ENCODE measurements at regions not wholly inside any gene's neighbourhood (a gene's known extent, or its start where the extent isn't known, plus 50 kb on each side); places are given as distances from the start of the nearest gene placed in this dataset.

DNA sequence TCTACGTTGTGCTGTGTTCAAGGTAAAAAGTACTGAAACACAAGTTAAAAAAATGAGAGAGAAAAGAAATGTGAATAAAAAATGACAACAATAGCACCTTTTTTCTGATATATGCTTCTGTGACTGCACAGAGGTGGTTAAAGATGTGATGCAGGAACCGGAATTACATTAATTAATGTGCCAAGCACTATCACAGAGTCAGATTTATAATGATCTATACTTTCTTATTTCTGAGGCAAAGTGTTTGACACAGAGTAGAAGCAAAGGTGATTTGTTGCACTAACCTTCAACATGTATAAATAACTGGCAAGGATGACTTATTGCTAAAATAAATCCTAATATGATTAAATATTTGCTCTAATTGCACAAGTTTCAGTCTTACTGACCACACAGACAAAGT lies 654.6 kb upstream of the SLITRK1 start:
- no peaks in the 10 kb centered on the region for H4K20me1 ChIP-seq (ENCODE audit: insufficient read depth, low read length)
- H3K9me2 ChIP-seq (ENCODE audit: low read depth, low read length): no peaks in the 10 kb centered on the region; the same call in 1 of the 2 replicates
- TF ChIP-seq, protein P1, sequence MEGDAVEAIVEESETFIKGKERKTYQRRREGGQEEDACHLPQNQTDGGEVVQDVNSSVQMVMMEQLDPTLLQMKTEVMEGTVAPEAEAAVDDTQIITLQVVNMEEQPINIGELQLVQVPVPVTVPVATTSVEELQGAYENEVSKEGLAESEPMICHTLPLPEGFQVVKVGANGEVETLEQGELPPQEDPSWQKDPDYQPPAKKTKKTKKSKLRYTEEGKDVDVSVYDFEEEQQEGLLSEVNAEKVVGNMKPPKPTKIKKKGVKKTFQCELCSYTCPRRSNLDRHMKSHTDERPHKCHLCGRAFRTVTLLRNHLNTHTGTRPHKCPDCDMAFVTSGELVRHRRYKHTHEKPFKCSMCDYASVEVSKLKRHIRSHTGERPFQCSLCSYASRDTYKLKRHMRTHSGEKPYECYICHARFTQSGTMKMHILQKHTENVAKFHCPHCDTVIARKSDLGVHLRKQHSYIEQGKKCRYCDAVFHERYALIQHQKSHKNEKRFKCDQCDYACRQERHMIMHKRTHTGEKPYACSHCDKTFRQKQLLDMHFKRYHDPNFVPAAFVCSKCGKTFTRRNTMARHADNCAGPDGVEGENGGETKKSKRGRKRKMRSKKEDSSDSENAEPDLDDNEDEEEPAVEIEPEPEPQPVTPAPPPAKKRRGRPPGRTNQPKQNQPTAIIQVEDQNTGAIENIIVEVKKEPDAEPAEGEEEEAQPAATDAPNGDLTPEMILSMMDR (IDR thresholded peaks at IDR 0.05; ENCODE audit: low read length): no peak
- TF ChIP-seq EZH2 (IDR thresholded peaks at IDR 0.05; ENCODE audit: borderline replicate concordance, low read length): no peak
- H3K4me3 ChIP-seq (ENCODE audit: low read depth, low read length, poor library complexity, severe bottlenecking): no peak overlapping the region
- H3K9me3 ChIP-seq (ENCODE audit: low read length): no peaks in the 10 kb centered on the region
- H2AFZ ChIP-seq (ENCODE audit: low read length): no peak overlapping the region
- H3K27ac ChIP-seq (ENCODE audit: low read depth, low read length, poor library complexity, severe bottlenecking): no peak overlapping the region
- H3K4me2 ChIP-seq (ENCODE audit: low read length): no peak overlapping the region
- no peaks in the 10 kb centered on the region for H3F3A ChIP-seq (ENCODE audit: insufficient read depth, low read length)
- H3K36me3 ChIP-seq (ENCODE audit: insufficient read depth, low read length): no peaks in the 10 kb centered on the region
- H3K9ac ChIP-seq (ENCODE audit: low read length): no peak overlapping the region
- H3K27me3 ChIP-seq (ENCODE audit: insufficient read depth, low read length): no peaks in the 10 kb centered on the region
- no peaks in the 10 kb centered on the region for H3K4me1 ChIP-seq (ENCODE audit: insufficient read depth, low read length, severe bottlenecking)
- H3K79me2 ChIP-seq (ENCODE audit: insufficient read depth, low read length): no peaks in the 10 kb centered on the region

DNA sequence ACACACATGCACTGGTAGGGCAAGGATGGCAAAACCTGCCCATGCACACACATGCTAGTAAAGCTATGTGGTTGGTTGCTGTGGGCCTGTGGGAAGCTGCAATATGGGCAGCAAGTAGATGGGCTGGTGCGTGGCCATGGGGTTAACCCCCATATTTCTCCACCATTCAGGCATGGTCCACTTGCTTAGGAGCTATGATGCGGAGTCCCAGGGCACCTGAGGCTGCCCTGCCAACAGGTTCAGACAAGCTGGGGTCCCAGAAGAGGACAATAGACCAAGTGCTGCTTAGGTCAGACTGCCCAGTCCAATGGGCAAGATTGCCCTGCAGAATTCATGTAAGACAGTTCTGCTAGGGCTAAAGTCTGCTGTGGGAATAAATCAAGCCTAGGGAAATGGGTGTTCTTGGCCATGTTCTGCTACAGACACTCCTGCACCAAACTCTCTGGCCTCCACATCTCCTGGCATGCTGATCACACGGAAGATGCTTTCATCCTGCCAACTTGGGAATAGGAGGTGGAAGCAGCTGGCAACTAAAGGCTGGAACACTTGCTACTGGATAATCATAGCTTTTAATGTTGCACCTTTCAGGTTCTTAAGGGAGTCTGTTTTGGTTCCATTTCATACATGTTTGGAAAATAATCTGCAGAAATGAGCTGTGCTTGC lies 646.3 kb upstream of the SLITRK1 start:
- Histone ChIP-seq H3K9ac (ENCODE audit: low read length) (no peak overlapping the region), H3K36me3 (ENCODE audit: insufficient read depth, low read length) (no peaks in the 10 kb centered on the region), H3K79me2 (ENCODE audit: insufficient read depth, low read length) (no peaks in the 10 kb centered on the region), H3K9me3 (ENCODE audit: low read length) (no peaks in the 10 kb centered on the region), H3K27ac (ENCODE audit: low read depth, low read length, poor library complexity, severe bottlenecking) (no peak overlapping the region), H2AFZ (ENCODE audit: low read length) (no peak overlapping the region), H3K9me2 (ENCODE audit: low read depth, low read length) (no peaks in the 10 kb centered on the region), H3K27me3 (ENCODE audit: insufficient read depth, low read length) (no peaks in the 10 kb centered on the region), H3F3A (ENCODE audit: insufficient read depth, low read length) (no peaks in the 10 kb centered on the region), H3K4me2 (ENCODE audit: low read length) (no peak overlapping the region), H4K20me1 (ENCODE audit: insufficient read depth, low read length) (no peaks in the 10 kb centered on the region), H3K4me3 (ENCODE audit: low read depth, low read length, poor library complexity, severe bottlenecking) (no peak overlapping the region), H3K4me1 (ENCODE audit: insufficient read depth, low read length, severe bottlenecking) (no peaks in the 10 kb centered on the region)
- TF ChIP-seq EZH2 (IDR thresholded peaks at IDR 0.05; ENCODE audit: borderline replicate concordance, low read length): no peak
- TF ChIP-seq, protein P1 (IDR thresholded peaks at IDR 0.05; ENCODE audit: low read length): no peak

DNA sequence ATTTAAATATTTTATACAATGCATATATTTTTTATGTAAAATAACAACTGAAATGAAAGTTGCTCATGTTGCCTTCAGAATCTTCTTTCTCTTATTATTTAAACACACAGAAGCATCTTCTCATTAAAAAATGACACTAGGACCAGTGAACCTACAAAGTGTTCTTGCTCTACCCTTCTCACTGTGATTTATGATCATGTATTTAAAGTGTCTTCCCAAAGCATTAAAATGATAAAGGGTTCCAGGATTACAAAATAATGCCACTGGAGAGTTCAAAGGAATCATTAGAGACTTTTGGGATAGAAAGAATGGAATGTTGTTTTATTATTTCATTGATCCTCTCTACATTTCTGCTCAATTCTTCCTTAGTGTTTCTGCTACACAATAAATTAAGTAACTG lies 643.6 kb upstream of the SLITRK1 start:
- no peak overlapping the region for H2AFZ ChIP-seq (ENCODE audit: low read length)
- H3K27me3 ChIP-seq (ENCODE audit: insufficient read depth, low read length): no peaks in the 10 kb centered on the region
- H3F3A ChIP-seq (ENCODE audit: insufficient read depth, low read length): no peaks in the 10 kb centered on the region
- no peak overlapping the region for H3K9ac ChIP-seq (ENCODE audit: low read length)
- no peaks in the 10 kb centered on the region for H3K36me3 ChIP-seq (ENCODE audit: insufficient read depth, low read length)
- no peak overlapping the region for H3K27ac ChIP-seq (ENCODE audit: low read depth, low read length, poor library complexity, severe bottlenecking)
- H3K4me3 ChIP-seq (ENCODE audit: low read depth, low read length, poor library complexity, severe bottlenecking): no peak overlapping the region
- no peaks in the 10 kb centered on the region for H3K9me2 ChIP-seq (ENCODE audit: low read depth, low read length)
- no peaks in the 10 kb centered on the region for H3K79me2 ChIP-seq (ENCODE audit: insufficient read depth, low read length)
- no peak overlapping the region for H3K4me2 ChIP-seq (ENCODE audit: low read length)
- no peaks in the 10 kb centered on the region for H3K4me1 ChIP-seq (ENCODE audit: insufficient read depth, low read length, severe bottlenecking)
- TF ChIP-seq EZH2 (IDR thresholded peaks at IDR 0.05; ENCODE audit: borderline replicate concordance, low read length): no peak
- TF ChIP-seq, protein P1 (IDR thresholded peaks at IDR 0.05; ENCODE audit: low read length): no peak
- H3K9me3 ChIP-seq (ENCODE audit: low read length): no peaks in the 10 kb centered on the region
- no peaks in the 10 kb centered on the region for H4K20me1 ChIP-seq (ENCODE audit: insufficient read depth, low read length)
